GM21515 (cell line): ENCODE measurements at regions not wholly inside any gene's neighbourhood (a gene's known extent, or its start where the extent isn't known, plus 50 kb on each side); places are given as distances from the start of the nearest gene placed in this dataset.

ENCODE experiments used
- ATAC-seq: cut with Tn5 transposase; IDR thresholded peaks from one replicate; pipeline ENCODE4 v1.9.1; 2021; ENCODE audit not compliant: unreplicated experiment

GRCh38 chr5:40390281-40391149, 289.2 kb upstream of the PTGER4 start:
- no peak for ATAC-seq

GRCh38 chr5:40389591-40389990, 290.1 kb upstream of the PTGER4 start:
- no peak for ATAC-seq

- peak; percentile 92 for ATAC-seq
Measured at GRCh38 chr5:40386289-40386688, 293.4 kb upstream of the PTGER4 start.

- no peak for ATAC-seq
Measured at GRCh38 chr5:40385544-40385943, 294.2 kb upstream of the PTGER4 start.

GRCh38 chr5:40384782-40385390, 294.8 kb upstream of the PTGER4 start:
- ATAC-seq = no peak

- ATAC-seq = no peak
Measured at GRCh38 chr5:40383749-40384651, 295.7 kb upstream of the PTGER4 start.

DNA sequence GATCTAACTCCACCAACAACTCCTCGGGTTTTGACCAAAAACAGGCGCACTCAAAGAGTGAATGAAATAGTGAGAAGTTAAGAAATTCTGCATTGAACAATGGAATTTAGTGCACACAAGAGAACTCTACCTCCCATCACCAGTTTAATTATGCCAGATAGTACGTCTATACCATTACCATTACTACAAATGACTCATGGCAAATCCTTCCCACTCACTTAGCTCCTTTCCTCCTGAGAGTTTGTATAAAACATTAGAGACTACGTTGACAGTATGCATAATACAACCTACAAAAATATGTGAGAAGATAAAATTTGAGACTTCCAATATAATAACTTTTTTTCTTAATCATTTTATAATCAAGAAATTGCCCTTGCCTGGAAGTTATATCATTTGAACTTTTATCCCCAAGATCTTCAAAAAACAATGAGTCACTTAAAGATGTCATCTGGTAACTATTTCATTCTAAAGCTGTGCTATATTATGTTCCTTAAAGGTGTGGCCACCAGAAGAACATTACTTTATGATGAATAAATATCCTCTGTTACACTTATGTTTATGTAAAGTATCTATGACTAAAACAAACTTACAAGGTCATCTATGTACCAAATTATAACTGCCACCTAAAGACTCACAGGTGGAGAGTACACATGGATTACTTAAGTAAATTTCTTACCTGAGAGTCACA, 297.9 kb upstream of the PTGER4 start:
- no peak for ATAC-seq

GRCh38 chr5:40381016-40381415, 298.7 kb upstream of the PTGER4 start:
- ATAC-seq = no peak

DNA sequence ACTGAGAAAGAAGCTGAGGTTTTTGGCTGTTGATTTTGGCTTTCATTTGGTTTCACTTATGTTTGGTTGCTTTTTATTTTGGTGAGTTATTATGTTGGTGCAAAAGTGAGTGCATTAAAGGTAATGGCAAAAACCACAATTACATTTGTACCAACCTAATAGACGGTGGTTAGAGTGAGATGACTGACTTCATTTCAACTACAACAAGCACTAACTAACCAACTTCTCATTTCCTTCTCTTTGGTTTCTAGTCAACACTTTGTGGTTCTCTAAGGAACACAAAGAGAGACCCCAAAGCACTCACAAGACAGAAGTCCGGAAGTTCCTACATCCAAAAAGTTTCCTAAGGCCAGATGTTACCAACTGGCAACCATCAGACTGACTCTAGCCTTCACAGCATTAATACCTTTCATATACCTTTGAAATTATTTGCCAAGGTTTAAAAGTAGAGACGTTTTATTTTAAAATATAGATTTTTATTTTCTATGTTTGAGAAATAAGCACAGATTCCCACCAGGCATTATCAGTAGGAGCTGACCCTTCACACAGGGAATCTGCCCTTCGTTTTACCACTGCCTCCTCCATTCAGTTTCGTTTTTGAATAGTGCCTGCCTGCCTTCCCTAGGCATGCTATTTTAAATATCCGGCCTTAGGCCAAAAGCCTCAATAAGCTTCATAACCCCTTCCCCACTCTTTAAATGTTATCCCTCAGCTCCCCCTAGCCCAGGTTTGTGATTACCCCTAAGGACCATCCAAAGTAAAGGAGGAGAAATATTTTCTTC, 301.1 kb upstream of the PTGER4 start:
- peak; percentile 66 for ATAC-seq

DNA sequence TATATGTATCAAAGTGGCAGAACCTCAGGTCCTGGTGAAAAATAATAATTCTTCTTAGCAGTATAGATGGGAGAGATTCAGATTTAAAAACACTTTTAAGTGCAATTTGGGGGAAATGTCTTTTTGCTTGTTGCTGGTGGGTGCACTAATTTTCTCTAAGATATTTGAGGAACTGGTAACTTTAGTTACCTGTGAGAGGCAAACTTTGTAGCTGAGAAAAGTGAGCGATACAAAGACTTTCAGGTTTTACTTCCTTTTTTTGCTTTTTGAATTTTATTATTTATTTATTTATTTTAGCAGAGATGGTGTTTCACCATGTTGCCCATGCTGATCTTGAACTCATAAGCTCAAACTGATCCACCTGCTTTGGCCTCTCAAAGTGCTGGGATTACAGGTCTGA, 303.1 kb upstream of the PTGER4 start:
- peak; percentile 70 for ATAC-seq

GRCh38 chr5:40374853-40375252, 304.9 kb upstream of the PTGER4 start:
- ATAC-seq = no peak

DNA sequence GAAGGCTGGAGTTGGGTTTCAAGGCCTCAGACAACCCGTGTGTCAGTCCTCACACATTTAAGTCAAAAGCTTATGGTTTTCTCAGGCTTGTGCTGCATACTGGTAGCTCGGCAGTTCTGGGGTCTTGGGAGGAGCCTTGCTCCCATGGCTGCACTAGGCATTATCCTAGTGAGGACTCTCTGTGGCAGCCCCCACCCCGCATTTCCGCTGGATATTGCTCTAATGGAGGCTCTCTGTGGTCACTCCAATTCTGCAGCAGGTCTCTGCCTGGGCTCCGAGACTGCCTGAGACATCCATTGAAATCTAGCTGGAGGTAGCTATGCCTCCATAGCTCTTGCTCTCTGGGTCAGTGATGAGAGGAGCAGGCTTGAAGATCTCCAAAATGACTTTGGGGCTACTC, 311.5 kb upstream of the PTGER4 start:
- ATAC-seq = no peak

GRCh38 chr5:40367255-40367654, 312.5 kb upstream of the PTGER4 start:
- no peak for ATAC-seq

- no peak for ATAC-seq
Measured at GRCh38 chr5:40365342-40366330, 314.1 kb upstream of the PTGER4 start.

DNA sequence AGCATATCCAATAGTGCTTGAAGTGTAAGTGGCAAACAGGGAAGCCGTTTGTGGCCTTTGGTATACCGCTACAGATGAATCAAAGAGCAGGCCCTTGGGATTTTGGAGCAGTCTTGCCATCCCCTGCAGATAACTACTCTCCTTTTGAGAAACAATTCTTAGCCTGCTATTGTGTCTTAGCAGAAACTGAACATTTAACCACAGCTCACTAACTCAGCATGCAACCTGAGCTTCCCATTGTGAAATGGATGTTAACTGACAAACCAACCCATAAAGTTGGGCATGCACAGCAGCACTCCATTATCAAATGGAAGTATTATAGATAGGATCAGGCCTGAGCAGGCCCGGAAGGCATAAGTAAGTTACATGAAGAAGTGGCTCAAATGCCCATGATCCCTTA, 315.3 kb upstream of the PTGER4 start:
- ATAC-seq = no peak

DNA sequence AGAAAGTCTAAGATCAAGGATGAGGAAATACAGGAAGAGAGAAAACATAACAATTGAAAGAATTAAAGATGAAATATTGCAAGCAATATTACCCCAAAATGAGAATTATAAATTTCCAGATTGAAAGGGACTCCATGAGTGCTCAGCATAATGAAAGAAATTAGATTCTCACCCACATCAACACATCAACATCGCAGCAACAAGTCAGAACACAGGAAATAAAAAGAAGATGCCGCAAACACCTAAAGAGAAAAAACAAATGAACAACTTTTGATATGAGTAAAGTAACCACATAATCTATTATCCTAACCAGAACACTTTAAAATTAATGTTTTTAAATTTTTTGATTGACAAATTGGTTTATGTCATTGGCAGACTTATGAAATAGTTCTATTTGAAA, 318.3 kb upstream of the PTGER4 start:
- no peak for ATAC-seq

DNA sequence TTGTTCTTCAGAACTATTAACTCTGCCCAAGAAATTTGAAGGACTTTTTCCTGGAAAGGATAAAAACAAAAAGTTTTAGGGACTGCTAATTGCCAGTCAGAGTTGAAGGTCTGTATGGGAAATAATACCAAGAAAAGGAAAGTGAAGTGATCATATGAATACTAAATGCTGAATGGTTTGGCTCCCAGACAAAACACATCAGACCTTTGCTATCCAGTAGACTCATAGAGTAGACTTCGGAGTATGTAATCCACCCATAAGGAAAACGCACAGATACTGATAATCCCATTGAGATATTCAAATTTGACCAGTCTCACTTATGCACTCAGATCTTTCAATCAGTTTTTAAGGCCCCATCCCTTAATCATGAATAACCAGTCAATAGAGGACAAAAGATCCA, 319.0 kb upstream of the PTGER4 start:
- ATAC-seq = no peak

GRCh38 chr5:40359832-40360231, 319.9 kb upstream of the PTGER4 start:
- no peak for ATAC-seq

DNA sequence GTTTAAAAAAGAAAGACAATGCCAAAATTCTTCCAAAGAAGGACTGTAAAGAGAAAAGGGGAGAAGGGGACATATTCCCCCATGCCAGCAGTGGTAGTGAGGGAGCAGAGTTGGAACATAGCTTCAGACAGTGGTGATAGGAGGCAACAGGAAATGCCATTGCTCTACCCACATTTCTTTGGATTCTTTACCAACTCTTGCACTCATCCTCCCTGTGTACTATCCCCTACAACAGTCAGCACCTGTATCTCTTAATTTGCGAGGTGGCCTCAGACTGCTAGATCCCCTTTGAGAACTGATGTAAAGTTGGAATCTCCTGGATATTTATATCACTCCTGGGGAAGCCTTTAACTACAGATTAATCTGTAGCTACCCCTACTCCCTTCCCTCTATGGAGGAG, 320.6 kb upstream of the PTGER4 start:
- no peak for ATAC-seq
